ENCODE measurements at regions not wholly inside any gene's neighbourhood (a gene's known extent, or its start where the extent isn't known, plus 50 kb on each side); places are given as distances from the start of the nearest gene placed in this dataset.
"Not testable (repeated sequence)": the region's sequence is repeated elsewhere in the genome, so short reads cannot be mapped to it uniquely, and the experiment has no call there.

GRCh38 chr2:242002944-242003343 is 133.4 kb downstream of the RTP5 start:
- WGBS, 2 donors = 34 to 51% methylated on average over 7 to 13 of the region's 13 CpGs
- H3K4me3 ChIP-seq (ENCODE audit: low read depth, poor library complexity, severe bottlenecking) = no peak overlapping the region
- TF ChIP-seq POLR2A (IDR thresholded peaks at IDR 0.05) = no peak
- TF ChIP-seq CTCF (IDR thresholded peaks at IDR 0.05) = no peak
- intact Hi-C loops (cut with DNase I; ENCODE audit: low total_unique reads) = no loop called here
- peak in 1 of 2 donors; percentile 48 for DNase-seq (ENCODE audit: low spot score in 2 of 2)

GRCh38 chr2:242004223-242004901 is 134.8 kb downstream of the RTP5 start:
- intact Hi-C loops (cut with DNase I; ENCODE audit: low total_unique reads) = no loop called here
- DNase-seq (ENCODE audit: low spot score in 2 of 2) = peak in 1 of 2 donors; percentile 76
- TF ChIP-seq POLR2A (IDR thresholded peaks at IDR 0.05) (no peak), CTCF (IDR thresholded peaks at IDR 0.05) (no peak)
- H3K4me3 ChIP-seq (ENCODE audit: low read depth, poor library complexity, severe bottlenecking) = no peak overlapping the region
- WGBS, 2 donors = 86 to 92% methylated on average over 23 to 24 of the region's 30 CpGs

GRCh38 chr2:242004902-242005230 is 135.3 kb downstream of the RTP5 start:
- 84 to 91% methylated on average over 7 of the region's 7 CpGs for WGBS, 2 donors
- TF ChIP-seq CTCF (IDR thresholded peaks at IDR 0.05) (no peak), POLR2A (IDR thresholded peaks at IDR 0.05) (no peak)
- no peak overlapping the region for H3K4me3 ChIP-seq (ENCODE audit: low read depth, poor library complexity, severe bottlenecking)
- DNase-seq (ENCODE audit: low spot score in 2 of 2) = peak in 1 of 2 donors; percentile 15
- intact Hi-C loops (cut with DNase I; ENCODE audit: low total_unique reads) = no loop called here

GRCh38 chr2:242006091-242006634 is 136.6 kb downstream of the RTP5 start:
- H3K4me3 ChIP-seq (ENCODE audit: low read depth, poor library complexity, severe bottlenecking); intact Hi-C loops (cut with DNase I; ENCODE audit: low total_unique reads): not testable (repeated sequence)
- peak in 1 of 2 donors; percentile 29 for DNase-seq (ENCODE audit: low spot score in 2 of 2)
- 79 to 91% methylated on average over 18 to 20 of the region's 25 CpGs for WGBS, 2 donors

GRCh38 chr2:242008908-242009307 is 139.4 kb downstream of the RTP5 start:
- WGBS, 2 donors = 81 to 90% methylated on average over 8 to 12 of the region's 24 CpGs
- intact Hi-C loops (cut with DNase I; ENCODE audit: low total_unique reads); H3K4me3 ChIP-seq (ENCODE audit: low read depth, poor library complexity, severe bottlenecking): not testable (repeated sequence)
- peak in 1 of 2 donors; percentile 70 for DNase-seq (ENCODE audit: low spot score in 2 of 2)

- WGBS, 2 donors = 75% methylated on average over 11 to 12 of the region's 24 CpGs
- DNase-seq (ENCODE audit: low spot score in 2 of 2); H3K4me3 ChIP-seq (ENCODE audit: low read depth, poor library complexity, severe bottlenecking); intact Hi-C loops (cut with DNase I; ENCODE audit: low total_unique reads): not testable (repeated sequence)
Observed at GRCh38 chr2:242009846-242010245, 140.3 kb downstream of the RTP5 start.

- DNase-seq (ENCODE audit: low spot score in 2 of 2); intact Hi-C loops (cut with DNase I; ENCODE audit: low total_unique reads); H3K4me3 ChIP-seq (ENCODE audit: low read depth, poor library complexity, severe bottlenecking): not testable (repeated sequence)
- 80 to 81% methylated on average over 24 to 26 of the region's 29 CpGs for WGBS, 2 donors
Observed at GRCh38 chr2:242010252-242011166, 141.0 kb downstream of the RTP5 start.

All from lower leg skin (tissue), 4 donors.